ENCODE measurements at regions not wholly inside any gene's neighbourhood (a gene's known extent, or its start where the extent isn't known, plus 50 kb on each side); places are given as distances from the start of the nearest gene placed in this dataset.

DNA sequence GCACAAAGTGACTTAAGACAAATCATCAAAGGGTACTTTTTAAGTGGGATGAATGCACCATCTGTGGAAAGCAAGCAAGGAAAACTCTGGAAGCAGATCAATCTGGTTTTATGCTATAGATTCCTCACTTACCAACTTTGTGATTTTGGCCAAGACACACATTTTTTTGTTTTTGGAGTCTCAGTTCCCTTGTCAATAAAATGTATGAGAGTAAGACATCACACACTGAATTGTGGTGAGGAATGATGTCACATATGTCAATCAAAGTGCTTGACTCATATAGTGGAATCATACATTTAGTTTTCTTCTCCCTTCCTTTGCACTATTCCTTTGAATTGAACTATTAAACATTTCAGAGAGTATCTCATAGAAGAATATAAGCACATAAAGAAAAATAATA is 620.5 kb upstream of the CITED2 start:
- H3K9me2 ChIP-seq (ENCODE audit: low read depth, low read length) = no peaks in the 10 kb centered on the region
- no peak overlapping the region for H3K4me3 ChIP-seq (ENCODE audit: low read depth, low read length, poor library complexity, severe bottlenecking)
- H3K9ac ChIP-seq (ENCODE audit: low read length) = no peak overlapping the region
- no peaks in the 10 kb centered on the region for H3K79me2 ChIP-seq (ENCODE audit: insufficient read depth, low read length)
- H3F3A ChIP-seq (ENCODE audit: insufficient read depth, low read length) = no peaks in the 10 kb centered on the region
- no peaks in the 10 kb centered on the region for H3K36me3 ChIP-seq (ENCODE audit: insufficient read depth, low read length)
- H3K4me2 ChIP-seq (ENCODE audit: low read length) = no peak overlapping the region
- no peak overlapping the region for H3K27ac ChIP-seq (ENCODE audit: low read depth, low read length, poor library complexity, severe bottlenecking)
- H4K20me1 ChIP-seq (ENCODE audit: insufficient read depth, low read length) = no peaks in the 10 kb centered on the region
- H2AFZ ChIP-seq (ENCODE audit: low read length) = no peak overlapping the region
- H3K9me3 ChIP-seq (ENCODE audit: low read length) = no peaks in the 10 kb centered on the region
- no peaks in the 10 kb centered on the region for H3K27me3 ChIP-seq (ENCODE audit: insufficient read depth, low read length)
- H3K4me1 ChIP-seq (ENCODE audit: insufficient read depth, low read length, severe bottlenecking) = no peaks in the 10 kb centered on the region
- TF ChIP-seq, protein P1, sequence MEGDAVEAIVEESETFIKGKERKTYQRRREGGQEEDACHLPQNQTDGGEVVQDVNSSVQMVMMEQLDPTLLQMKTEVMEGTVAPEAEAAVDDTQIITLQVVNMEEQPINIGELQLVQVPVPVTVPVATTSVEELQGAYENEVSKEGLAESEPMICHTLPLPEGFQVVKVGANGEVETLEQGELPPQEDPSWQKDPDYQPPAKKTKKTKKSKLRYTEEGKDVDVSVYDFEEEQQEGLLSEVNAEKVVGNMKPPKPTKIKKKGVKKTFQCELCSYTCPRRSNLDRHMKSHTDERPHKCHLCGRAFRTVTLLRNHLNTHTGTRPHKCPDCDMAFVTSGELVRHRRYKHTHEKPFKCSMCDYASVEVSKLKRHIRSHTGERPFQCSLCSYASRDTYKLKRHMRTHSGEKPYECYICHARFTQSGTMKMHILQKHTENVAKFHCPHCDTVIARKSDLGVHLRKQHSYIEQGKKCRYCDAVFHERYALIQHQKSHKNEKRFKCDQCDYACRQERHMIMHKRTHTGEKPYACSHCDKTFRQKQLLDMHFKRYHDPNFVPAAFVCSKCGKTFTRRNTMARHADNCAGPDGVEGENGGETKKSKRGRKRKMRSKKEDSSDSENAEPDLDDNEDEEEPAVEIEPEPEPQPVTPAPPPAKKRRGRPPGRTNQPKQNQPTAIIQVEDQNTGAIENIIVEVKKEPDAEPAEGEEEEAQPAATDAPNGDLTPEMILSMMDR (IDR thresholded peaks at IDR 0.05; ENCODE audit: low read length) = no peak
- no peak for TF ChIP-seq EZH2 (IDR thresholded peaks at IDR 0.05; ENCODE audit: borderline replicate concordance, low read length)

DNA sequence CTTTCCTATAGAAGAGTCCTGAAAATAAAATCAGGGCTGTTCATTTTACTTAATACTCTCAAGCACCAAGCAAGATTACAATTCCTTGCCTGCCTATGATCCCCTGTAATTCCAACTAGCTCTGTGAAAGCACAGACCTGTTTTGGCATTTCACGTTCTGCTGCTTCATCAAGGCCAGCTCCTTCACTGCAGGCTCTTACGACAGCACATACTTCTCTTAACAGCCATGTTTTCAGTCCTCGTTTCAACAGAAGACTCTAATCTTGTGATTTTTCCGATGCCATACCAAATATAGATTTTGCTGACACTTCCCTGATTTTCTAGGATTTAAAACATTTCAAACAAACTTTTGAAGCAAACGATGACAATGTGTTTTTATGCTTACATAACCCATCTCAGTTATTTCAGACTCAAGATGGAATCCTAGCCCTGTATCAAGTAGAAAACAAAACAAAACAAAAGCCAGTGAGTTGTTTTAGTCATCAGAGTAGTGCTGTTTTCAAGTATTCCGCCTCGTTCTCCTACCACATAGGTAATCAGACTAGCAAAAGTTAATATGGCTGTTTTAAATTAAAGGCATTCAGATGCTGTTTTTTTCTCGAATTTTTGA is 616.5 kb upstream of the CITED2 start:
- no peak overlapping the region for H3K4me2 ChIP-seq (ENCODE audit: low read length)
- no peak for TF ChIP-seq EZH2 (IDR thresholded peaks at IDR 0.05; ENCODE audit: borderline replicate concordance, low read length)
- TF ChIP-seq, protein P1 (IDR thresholded peaks at IDR 0.05; ENCODE audit: low read length) = no peak
- H3K9me3 ChIP-seq (ENCODE audit: low read length) = no peaks in the 10 kb centered on the region
- H3K36me3 ChIP-seq (ENCODE audit: insufficient read depth, low read length) = no peaks in the 10 kb centered on the region
- no peaks in the 10 kb centered on the region for H3K9me2 ChIP-seq (ENCODE audit: low read depth, low read length)
- H4K20me1 ChIP-seq (ENCODE audit: insufficient read depth, low read length) = no peaks in the 10 kb centered on the region
- H3F3A ChIP-seq (ENCODE audit: insufficient read depth, low read length) = no peaks in the 10 kb centered on the region
- H3K4me3 ChIP-seq (ENCODE audit: low read depth, low read length, poor library complexity, severe bottlenecking) = no peak overlapping the region
- no peaks in the 10 kb centered on the region for H3K27me3 ChIP-seq (ENCODE audit: insufficient read depth, low read length)
- no peaks in the 10 kb centered on the region for H3K4me1 ChIP-seq (ENCODE audit: insufficient read depth, low read length, severe bottlenecking)
- H2AFZ ChIP-seq (ENCODE audit: low read length) = no peak overlapping the region
- no peaks in the 10 kb centered on the region for H3K79me2 ChIP-seq (ENCODE audit: insufficient read depth, low read length)
- no peak overlapping the region for H3K9ac ChIP-seq (ENCODE audit: low read length)
- no peak overlapping the region for H3K27ac ChIP-seq (ENCODE audit: low read depth, low read length, poor library complexity, severe bottlenecking)

DNA sequence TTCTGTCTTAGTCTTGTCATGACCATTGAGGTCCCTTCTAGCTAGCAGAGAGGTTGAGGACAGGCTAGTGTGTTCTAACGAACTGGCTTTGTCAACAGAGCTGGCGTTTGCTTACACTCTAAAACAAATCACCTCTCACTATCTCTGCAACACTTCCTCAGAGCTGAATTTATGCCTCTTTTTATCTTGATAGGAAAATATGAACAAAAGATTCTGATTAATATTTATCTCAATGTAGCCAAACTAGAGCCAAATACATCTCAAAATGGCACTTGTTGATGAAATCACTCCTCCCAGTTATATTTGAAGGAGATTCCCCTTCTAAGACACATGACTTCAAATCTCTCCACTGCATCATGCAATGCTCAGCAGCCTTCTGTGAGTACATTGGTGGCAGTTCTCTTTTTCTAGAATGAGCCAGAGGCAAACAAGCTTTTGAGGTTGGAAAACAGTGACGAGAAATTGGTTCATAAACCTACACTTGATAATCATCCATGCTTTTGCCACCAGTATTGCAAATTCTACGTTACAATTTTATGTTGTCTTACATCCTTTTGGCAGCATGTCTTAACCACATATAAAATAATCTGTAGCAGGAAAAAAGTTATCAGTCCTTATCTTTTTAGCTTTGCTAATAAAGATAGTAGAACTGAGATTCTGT is 615.7 kb upstream of the CITED2 start:
- Histone ChIP-seq H2AFZ (ENCODE audit: low read length) (no peak overlapping the region), H3K4me2 (ENCODE audit: low read length) (no peak overlapping the region), H3K9me3 (ENCODE audit: low read length) (no peaks in the 10 kb centered on the region), H3K9ac (ENCODE audit: low read length) (no peak overlapping the region), H3K27ac (ENCODE audit: low read depth, low read length, poor library complexity, severe bottlenecking) (no peak overlapping the region), H3K36me3 (ENCODE audit: insufficient read depth, low read length) (no peaks in the 10 kb centered on the region), H3F3A (ENCODE audit: insufficient read depth, low read length) (no peaks in the 10 kb centered on the region), H4K20me1 (ENCODE audit: insufficient read depth, low read length) (no peaks in the 10 kb centered on the region), H3K79me2 (ENCODE audit: insufficient read depth, low read length) (no peaks in the 10 kb centered on the region), H3K9me2 (ENCODE audit: low read depth, low read length) (no peaks in the 10 kb centered on the region), H3K27me3 (ENCODE audit: insufficient read depth, low read length) (no peaks in the 10 kb centered on the region), H3K4me1 (ENCODE audit: insufficient read depth, low read length, severe bottlenecking) (no peaks in the 10 kb centered on the region), H3K4me3 (ENCODE audit: low read depth, low read length, poor library complexity, severe bottlenecking) (no peak overlapping the region)
- TF ChIP-seq, protein P1 (IDR thresholded peaks at IDR 0.05; ENCODE audit: low read length) = no peak
- no peak for TF ChIP-seq EZH2 (IDR thresholded peaks at IDR 0.05; ENCODE audit: borderline replicate concordance, low read length)
